HG03342 (cell line): ENCODE measurements at regions not wholly inside any gene's neighbourhood (a gene's known extent, or its start where the extent isn't known, plus 50 kb on each side); places are given as distances from the start of the nearest gene placed in this dataset.

Experiments
- ATAC-seq: cut with Tn5 transposase; IDR thresholded peaks from one replicate; pipeline ENCODE4 v1.9.1; 2021; ENCODE audit warnings: mild to moderate bottlenecking, moderate library complexity; ENCODE audit not compliant: unreplicated experiment

GRCh38 chr4:1543561-1543960, 137.3 kb upstream of the NKX1-1 start:
- no peak for ATAC-seq

GRCh38 chr4:1542516-1543320, 136.5 kb upstream of the NKX1-1 start:
- no peak for ATAC-seq

DNA sequence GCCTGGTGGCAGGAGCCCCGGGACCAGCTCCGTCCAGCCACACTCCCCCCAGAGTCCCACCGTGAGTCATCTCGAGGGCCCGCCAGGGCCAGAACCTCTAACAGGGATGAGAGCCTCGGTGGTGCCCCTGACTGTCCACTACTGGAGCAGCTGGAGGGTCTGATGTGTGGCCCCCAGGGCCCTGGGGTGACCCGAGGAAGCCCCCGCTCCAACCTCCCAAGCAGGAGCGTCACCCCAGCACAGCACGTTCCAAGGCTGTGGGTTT, 135.9 kb upstream of the NKX1-1 start:
- ATAC-seq: no peak

DNA sequence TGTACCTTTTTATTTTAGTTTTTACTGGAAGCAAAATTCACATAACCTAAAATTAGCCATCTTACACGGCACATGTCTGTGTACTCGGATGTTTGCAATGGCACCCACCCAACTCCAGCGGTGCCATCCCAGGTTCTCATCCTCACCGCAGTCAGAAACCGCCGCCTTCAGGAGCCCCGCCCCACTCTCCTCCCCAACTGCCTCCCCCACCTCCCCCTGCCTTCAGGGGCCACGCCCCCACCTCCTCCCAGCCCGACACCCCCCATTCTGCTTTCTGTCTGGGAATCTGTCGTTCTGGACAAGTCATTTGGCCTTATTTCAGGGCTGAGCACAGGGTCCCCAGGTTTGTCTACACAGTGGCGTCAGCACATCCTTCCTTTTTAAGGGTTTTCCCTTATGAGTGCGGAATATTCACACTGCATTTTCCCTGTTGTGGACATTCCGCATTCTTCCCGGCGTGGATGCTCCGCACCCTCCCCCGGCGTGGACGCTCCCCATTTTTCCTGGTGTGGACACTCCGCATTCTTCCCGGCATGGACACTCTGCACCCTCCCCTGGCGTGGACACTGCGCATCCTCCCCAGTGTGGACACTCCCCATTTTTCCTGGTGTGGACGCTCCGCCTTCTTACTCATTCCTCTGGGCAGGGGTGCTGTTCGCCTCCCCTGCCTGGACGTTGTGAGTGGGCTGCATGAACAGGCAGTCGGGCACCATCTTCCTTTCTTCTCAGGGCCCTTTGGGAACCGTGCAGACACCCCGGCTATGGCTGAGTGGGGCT, 135.4 kb upstream of the NKX1-1 start:
- ATAC-seq: no peak

DNA sequence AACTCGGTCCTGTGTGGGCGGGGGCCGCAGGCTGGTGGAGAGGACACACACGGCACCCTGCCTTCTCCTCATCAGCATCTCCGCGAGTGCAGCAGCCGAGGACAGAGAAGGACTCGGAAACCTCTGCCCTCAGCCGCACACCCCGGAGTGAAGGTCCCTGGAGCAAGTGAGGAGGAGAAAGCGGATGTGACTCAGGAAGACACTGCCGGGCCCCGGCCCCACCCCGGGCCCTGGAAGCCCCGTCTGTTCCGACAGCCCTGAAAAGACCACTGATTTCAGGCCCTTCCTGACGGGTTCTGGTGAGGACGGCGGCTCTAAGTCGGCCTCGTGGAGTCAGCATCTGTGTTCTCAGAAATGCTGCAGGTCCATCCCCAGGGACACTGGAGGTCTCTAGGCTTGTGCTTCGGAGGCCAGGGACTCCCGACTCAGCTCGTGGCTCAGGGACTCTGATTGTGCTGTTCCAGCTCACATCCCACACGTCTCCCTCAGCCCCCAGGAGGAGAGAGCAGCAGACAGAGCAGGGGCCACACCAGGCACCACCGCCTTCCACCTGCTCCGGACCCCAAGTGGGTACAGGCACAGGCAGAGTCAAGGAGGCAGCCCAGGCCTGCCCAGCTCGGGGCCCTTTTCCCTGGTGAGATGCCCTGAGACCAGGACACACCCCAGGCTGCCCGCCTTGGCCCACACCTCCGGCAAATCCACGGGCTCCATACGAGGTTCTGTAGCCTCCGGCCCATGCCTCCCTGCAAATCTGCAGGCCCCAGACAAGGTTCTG, 134.5 kb upstream of the NKX1-1 start:
- ATAC-seq: no peak

DNA sequence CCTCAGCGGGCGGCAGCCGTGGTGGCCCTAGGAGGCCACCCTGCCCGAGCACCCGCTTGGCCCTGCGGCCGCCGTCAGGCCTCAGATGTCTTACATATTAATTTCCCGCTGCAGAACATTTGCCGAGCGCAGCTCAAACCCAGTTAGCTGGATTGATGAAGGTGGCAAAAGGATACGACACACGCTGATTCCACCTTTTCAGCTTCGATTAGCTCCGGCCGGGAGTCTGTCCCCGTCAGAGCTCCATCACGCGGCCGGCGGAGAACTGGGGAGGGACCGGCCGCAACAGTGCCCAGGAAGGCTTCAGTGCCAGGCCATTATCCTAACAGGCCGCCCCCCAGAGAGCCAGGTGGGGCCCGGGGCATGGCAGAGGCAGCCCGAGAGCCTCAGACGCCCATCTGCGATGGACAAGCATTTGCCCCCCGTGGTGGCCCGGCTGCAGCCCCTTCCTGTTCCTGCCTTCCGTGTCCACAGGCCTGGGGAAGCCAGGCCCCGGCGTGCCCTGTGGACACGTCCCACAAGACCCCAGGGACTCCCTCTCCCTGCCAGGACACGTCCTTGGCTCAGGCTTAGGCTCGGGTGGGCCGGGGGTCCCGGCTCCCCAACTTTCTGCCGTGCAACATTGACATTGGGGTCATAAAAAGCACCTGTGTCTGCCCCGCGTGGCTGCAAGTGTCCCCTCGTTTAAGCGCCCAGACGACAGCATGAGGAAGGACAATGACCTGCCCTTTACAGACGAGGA, 133.8 kb upstream of the NKX1-1 start:
- no peak for ATAC-seq

DNA sequence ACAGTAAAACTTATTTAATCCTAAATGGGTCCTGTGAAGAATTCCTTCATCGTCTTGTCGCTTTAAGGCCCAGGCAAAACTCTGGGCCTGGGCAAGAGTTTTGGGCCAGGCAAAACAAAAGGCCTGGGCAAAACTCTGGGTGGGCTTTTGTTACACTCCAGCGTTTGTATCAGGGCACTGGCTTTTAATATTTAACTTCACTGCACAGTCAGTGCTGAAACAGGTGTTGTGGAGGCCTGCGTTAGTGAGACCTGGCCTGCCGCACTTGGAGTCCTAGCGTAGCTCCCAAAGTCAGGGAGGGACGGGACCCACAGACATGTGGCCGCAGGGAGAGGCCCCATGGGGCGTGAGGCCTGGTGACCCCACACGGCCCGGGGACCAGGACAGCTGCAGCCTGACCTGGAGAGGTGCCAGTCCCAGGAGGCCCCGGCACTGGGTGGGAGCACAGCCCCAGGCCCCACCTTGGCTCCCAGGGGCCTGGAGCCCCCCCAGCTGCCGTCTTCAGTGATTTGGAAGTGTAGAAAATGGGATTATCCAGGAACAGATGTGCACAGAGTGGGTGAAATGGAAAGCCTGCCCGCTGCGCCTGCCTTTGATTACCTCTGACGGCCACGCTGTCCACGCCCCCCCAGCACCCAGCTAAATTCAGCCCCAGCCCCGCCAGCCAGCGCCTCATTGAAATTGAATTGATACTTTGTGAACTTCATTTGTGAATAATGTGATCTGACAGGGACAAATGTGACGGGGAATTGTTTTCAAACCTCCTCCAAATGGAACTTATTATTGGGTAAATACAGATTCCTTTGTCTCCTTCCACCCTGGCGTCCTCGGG, 132.9 kb upstream of the NKX1-1 start:
- ATAC-seq: no peak

DNA sequence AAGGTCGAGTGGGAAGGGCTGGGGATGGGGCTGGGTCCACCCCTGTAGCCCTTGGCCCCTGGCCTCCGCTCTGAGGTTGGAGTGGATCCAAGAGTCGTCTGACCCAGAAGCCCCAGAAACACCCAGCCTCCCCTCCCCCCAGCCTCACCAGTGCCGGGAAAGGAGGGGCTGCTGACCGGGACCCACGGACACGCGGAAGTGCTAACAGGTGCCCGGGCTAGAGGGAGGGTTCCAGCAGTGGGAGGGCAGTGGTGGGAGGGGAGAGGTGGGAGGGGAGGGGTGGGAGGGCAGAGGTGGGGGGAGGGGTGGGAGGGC, 131.8 kb upstream of the NKX1-1 start:
- ATAC-seq: no peak

DNA sequence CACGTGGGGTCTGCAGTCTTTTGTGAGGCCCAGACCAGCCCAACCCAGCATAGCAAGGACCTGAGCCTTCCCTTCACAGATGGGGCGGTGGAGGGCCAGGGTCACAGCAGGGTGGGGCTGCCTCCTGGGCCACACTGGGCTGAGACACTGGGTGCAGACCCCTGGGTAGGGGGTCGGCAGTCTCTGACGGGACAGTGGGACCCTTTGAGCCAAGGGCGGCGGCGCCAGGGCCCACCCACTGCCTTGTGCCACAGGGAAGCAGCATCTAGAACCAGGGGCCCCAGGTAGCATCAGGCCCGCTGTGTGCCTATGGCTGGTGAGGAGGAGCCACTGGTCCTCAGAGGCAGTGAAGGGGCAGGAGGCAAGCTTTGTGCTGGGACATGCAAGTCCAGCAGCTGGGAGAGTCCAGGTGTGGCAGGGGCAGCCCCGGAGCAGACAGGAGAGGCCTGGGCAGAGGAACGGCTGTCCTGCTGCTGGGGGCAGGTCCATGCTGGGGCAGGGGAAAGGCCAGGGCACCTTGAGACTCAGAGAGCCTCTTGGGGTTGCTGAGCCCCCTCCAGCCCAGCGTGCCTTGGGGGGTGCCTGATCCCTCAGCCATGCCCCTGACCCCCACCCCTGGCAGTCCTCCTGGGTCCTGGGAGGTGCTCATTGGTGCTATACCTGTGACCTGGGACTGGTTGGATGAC, 131.3 kb upstream of the NKX1-1 start:
- no peak for ATAC-seq

DNA sequence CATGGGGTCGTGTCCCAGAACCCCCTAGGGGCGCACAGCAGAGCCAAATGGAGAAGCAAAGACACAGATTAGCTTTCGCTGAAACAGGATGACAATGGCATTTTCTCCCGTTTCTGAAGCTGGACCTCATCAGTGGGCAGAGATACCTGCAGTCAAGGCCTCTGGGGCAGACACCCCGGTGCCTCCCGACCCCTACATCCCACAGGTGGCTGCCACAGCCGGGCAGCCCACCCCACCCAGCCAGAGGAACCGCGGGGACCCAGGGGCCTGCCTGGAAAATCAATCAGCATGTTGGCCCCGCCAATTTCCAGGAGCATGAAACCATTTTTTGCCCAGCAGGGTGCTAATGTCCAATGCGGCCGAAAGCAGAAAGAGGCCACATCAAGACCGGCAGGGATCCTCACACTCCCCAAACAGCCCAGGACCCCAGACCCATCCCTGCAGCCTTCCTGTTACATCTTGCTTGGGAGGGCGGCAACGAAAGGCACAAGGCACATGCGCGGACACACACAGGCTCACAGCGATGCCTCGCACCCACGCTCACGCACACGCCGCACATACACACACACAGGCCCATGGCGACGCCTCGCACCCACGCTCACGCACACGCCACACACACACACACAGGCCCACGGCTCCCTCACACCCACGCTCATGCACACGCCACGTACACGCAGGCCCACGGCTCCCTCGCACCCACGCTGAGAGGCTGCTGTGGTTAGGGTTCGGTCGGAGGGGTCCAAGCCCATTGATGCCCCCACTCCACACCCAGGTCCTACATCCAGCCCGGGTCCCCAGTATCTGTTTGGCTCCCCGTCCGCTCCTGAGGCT, 130.6 kb upstream of the NKX1-1 start:
- no peak for ATAC-seq

DNA sequence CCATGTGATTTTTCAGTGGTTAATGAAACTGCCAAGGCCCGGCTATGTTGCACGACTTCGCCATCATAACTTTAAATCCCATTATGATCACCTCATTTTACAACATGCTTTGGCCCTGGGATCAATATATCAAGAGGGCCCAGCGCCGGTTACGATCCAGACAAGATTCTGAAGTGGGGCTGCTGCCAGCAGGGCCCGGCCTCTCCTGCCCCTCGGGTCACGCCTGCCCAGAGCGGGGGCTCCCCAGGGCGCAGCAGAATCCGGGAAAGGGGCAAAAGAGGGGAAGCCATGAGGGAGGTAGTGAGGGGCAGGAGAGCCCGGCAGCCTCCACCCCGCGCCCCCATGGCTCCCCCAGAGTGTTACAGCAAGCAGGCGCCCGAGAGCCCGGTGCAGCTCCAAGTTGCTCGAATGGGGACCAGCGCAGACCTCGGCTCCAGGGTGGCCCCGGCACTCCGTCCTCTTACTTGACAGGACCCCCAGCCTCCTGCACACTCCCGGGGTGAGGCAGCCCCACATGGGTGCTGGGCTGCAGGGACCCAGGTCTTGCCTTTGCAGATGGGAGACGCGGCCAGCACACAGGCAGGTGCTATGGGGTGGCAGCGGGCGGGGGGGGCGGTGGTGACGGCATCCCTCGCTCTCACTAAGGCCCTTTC, 129.8 kb upstream of the NKX1-1 start:
- ATAC-seq: no peak

GRCh38 chr4:1534876-1535526, 128.8 kb upstream of the NKX1-1 start:
- no peak for ATAC-seq

GRCh38 chr4:1534095-1534872, 128.0 kb upstream of the NKX1-1 start:
- no peak for ATAC-seq

DNA sequence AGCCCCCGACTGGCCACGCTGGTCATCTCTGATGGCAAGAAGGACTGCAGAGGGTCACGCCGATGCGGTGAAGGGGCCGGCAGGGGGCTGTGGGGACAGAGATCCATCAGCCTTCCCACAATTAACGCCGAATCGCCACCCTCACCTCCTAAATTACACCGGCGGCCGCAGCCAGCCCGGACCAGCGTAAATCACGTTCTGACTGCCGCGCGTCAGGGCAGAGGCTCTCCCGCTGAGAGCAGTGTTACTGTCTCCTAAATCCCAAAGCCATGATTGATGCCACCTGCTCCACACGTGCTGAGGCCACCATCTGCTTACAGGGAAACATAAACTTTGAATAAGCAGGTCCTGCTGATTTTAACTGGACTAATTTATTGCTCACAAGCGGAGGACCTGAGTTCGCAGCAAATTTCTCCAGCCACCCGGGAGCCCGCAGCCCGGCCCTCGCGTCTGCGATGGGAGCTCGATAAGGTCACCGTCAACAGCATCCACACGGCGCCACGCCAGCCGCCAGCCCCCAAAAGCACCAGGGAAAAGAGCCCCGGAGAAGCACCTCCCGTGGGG, 127.3 kb upstream of the NKX1-1 start:
- ATAC-seq: no peak

DNA sequence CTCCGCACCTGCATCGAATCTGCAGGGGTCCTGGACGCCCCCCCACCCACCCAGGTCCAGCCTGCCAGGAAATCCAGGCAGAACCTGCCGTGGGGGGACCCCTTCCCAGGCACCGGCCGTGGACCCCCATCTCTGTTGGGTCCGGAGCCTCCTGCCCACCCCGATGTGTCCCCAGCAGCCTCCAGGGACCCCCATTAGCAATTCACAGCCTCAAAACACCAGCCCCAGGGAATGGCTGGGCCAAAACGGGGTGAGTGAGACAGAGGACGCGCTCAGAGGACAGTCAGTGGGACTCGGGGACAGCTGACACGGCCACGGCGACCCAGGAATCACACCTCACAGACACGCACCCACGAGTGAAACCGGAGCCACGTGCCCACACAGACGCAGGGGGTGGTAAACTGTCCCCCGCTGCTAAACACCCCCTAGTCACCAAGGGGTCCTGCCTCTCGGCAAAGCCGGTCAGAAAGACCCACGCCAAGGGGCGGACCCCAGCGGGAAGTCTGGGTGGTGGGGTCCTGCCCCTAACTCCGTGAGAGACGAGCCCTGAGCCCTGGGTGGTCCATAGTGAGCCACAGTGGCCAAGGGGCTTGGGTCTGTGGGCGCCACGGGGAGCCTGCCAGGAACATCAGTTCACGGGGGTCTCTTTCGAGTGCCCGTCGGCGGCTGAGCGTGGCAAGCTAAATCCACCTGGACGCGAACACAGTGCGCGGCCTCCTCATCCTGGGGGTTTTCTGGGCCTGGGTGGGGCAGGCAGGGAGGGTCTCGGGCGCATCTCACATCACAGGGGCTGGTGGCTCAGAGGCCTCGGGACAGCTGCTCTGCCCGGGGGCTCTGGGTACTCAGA, 126.5 kb upstream of the NKX1-1 start:
- ATAC-seq: no peak
